ENCODE measurements at regions not wholly inside any gene's neighbourhood (a gene's known extent, or its start where the extent isn't known, plus 50 kb on each side); places are given as distances from the start of the nearest gene placed in this dataset.
"Not testable (repeated sequence)": the region's sequence is repeated elsewhere in the genome, so short reads cannot be mapped to it uniquely, and the experiment has no call there.

DNA sequence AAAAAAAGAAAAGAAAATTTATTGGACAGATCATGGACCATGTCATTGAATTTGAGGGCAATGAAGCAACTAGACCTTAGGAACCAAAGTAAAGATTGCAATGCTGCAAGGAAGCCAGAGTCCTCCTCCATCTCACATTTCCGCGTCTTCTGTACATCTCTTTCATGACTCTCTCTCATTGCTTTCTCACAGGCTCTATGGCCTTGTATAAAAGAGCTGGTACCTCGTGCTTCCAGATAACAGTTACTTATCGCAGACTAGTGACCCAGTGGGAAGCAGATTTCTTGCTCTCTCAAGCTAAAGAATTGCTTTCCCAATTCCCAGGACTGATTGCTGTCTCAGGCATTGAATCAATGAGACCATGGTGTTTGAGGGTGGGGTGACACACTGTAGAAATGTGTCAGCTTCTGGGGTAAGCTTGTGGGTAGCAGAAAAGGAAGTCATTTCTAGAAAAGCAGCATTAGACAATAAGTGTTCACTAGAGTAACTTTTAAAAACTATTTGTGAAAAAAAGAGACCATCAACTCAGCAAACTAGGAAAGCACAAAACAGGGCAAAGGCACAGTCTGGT lies 635.3 kb downstream of the UTRN start:
- H3K27ac Mint-ChIP-seq, result no peak overlapping the region
- H3K27me3 Mint-ChIP-seq (ENCODE audit: low read depth), result peaks cover 1% of the 10 kb centered on the region
- TF ChIP-seq, protein P1, sequence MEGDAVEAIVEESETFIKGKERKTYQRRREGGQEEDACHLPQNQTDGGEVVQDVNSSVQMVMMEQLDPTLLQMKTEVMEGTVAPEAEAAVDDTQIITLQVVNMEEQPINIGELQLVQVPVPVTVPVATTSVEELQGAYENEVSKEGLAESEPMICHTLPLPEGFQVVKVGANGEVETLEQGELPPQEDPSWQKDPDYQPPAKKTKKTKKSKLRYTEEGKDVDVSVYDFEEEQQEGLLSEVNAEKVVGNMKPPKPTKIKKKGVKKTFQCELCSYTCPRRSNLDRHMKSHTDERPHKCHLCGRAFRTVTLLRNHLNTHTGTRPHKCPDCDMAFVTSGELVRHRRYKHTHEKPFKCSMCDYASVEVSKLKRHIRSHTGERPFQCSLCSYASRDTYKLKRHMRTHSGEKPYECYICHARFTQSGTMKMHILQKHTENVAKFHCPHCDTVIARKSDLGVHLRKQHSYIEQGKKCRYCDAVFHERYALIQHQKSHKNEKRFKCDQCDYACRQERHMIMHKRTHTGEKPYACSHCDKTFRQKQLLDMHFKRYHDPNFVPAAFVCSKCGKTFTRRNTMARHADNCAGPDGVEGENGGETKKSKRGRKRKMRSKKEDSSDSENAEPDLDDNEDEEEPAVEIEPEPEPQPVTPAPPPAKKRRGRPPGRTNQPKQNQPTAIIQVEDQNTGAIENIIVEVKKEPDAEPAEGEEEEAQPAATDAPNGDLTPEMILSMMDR (IDR thresholded peaks at IDR 0.05; ENCODE audit: unreplicated experiment), result no peak
- H3K4me1 Mint-ChIP-seq, result no peaks in the 10 kb centered on the region
- no peak overlapping the region for H3K4me3 Mint-ChIP-seq
- DNase-seq (ENCODE audit: low spot score in 2 of 2, unreplicated experiment in 2 of 2), result no peak
- H3K9me3 Mint-ChIP-seq, result peaks cover 10% of the 10 kb centered on the region
- H3K36me3 Mint-ChIP-seq, result no peaks in the 10 kb centered on the region

DNA sequence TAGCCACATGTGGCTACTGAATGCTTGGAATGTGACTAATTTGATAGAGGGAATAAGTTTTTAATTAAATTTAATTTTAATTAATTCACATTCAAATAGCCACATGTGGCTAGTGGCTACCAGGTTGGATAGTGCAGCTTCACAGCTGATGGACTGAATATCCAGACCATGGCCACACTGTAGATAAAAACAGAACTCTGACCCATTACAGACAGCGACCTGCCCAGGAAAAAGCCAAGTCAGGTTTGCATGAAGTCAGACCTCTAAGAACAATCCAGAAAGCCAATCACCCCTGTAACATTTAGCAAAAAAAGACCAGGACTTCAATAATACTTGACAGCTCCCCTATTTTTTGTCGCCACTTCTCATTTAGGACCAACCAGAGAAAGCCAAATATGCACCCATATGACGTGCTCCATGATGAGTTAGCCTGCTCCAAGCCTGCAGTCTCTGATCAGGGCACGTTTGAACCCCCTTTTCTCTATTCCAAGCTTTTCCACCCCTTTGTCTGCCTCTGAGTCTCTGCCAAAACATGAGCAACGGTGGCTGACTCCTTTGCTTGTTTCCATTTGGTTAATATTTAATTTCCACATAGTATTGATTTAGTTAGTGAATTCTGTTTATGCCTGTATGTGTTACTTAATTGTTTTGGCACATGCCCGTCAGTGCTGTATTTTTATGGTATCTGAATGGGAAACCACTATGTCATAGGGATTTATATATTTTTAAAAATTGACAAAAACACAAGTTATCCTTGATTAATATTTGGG lies 636.3 kb downstream of the UTRN start:
- TF ChIP-seq, protein P1 (IDR thresholded peaks at IDR 0.05; ENCODE audit: unreplicated experiment), result no peak
- H3K27me3 Mint-ChIP-seq (ENCODE audit: low read depth), result peaks cover 1% of the 10 kb centered on the region
- no peak overlapping the region for H3K4me3 Mint-ChIP-seq
- no peak for DNase-seq (ENCODE audit: low spot score in 2 of 2, unreplicated experiment in 2 of 2)
- H3K27ac Mint-ChIP-seq, result no peak overlapping the region
- no peaks in the 10 kb centered on the region for H3K36me3 Mint-ChIP-seq
- H3K9me3 Mint-ChIP-seq, result peaks cover 10% of the 10 kb centered on the region
- H3K4me1 Mint-ChIP-seq, result no peaks in the 10 kb centered on the region

DNA sequence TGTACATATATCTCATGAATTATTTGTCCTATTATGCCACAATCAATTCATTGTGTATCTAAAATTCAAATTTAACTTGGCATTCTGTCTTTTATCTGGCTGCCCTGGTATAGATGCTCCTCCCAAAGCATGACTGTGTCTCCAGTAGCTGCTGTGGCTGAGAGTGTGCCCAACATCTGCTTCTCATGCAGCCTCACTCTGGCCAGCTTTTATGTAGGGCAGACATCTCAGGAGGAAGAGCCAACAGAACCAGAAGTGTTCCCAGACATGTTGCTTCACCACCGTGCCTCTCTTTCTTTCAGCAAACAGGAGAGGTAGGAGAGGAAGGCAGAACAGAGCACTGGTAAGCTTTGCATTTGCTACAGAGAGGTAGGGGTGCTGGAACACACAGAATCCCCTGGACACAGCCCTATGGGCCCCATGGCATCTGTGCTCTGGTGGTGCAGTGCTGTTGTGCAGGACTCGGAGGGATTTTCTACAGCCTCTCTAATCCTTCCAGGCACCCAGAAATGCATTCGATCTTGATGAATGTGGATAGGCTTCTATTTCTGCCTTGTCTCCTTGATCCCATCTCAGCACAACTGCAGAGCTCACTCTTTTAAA lies 637.1 kb downstream of the UTRN start:
- no peak overlapping the region for H3K27ac Mint-ChIP-seq
- H3K4me1 Mint-ChIP-seq, result no peaks in the 10 kb centered on the region
- no peak for DNase-seq (ENCODE audit: low spot score in 2 of 2, unreplicated experiment in 2 of 2)
- TF ChIP-seq, protein P1 (IDR thresholded peaks at IDR 0.05; ENCODE audit: unreplicated experiment), result no peak
- peaks cover 10% of the 10 kb centered on the region for H3K9me3 Mint-ChIP-seq
- no peak overlapping the region for H3K4me3 Mint-ChIP-seq
- H3K36me3 Mint-ChIP-seq, result no peaks in the 10 kb centered on the region
- H3K27me3 Mint-ChIP-seq (ENCODE audit: low read depth), result peaks cover 1% of the 10 kb centered on the region

DNA sequence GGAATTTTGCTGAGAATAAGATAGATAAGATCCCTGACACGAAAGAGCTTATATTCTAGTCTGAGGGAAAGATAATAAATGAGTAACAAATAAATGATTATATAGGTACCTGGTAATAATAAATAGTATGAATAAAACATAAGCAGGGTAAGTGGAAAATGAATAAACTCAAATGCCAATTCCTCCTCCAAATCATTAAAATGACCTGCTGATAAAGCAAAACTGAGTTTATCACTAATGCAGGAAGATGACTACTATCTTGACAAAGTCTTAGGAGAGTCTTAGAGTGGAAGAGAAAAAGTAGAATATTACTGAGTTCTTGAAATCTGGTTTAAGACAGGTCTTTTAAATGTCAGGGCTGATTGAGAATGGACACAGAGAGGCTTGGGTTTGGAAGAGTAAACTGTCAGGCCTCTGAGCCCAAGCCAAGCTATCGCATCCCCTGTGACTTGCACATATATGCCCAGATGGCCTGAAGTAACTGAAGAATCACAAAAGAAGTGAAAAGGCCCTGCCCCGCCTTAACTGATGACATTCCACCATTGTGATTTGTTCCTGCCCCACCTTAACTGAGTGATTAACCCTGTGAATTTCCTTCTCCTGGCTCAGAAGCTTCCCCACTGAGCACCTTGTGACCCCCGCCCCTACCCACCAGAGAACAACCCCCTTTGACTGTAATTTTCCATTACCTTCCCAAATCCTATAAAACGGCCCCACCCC lies 637.8 kb downstream of the UTRN start:
- H3K36me3 Mint-ChIP-seq; H3K27ac Mint-ChIP-seq; H3K4me1 Mint-ChIP-seq; H3K9me3 Mint-ChIP-seq; H3K27me3 Mint-ChIP-seq (ENCODE audit: low read depth); DNase-seq (ENCODE audit: low spot score in 2 of 2, unreplicated experiment in 2 of 2); H3K4me3 Mint-ChIP-seq: not testable (repeated sequence)

DNA sequence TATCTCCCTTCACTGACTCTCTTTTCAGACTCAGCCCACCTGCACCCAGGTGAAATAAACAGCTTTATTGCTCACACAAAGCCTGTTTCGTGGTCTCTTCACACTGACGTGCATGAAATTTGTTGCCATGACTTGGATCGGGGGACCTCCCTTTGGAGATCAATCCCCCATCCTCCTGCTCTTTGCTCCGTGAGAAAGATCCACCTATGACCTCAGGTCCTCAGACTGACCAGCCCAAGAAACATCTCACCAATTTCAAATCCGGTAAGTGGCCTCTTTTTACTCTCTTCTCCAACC lies 638.3 kb downstream of the UTRN start:
- not testable (repeated sequence) for H3K27ac Mint-ChIP-seq; H3K36me3 Mint-ChIP-seq; H3K27me3 Mint-ChIP-seq (ENCODE audit: low read depth); DNase-seq (ENCODE audit: low spot score in 2 of 2, unreplicated experiment in 2 of 2); H3K9me3 Mint-ChIP-seq; H3K4me3 Mint-ChIP-seq; H3K4me1 Mint-ChIP-seq

DNA sequence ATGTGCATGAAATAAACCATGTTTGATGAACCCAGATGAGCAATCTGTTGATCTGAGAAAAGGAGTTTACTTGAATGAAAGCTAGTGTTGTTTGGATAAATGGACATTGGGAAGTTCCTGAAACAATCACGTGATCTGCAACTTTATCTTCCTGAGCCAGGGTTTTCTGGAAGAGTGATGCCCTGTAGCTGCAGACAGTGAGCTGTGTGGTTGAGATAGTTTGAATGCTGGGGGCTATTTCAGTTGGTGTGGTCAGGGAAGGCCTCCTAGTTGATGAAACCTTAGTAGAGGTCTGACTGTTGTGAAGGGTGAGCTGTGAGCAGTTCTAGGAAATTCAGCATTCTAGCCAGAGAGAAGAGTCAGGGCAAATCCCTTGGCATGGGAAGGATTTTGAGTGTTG lies 643.7 kb downstream of the UTRN start:
- TF ChIP-seq, protein P1 (IDR thresholded peaks at IDR 0.05; ENCODE audit: unreplicated experiment), result no peak
- peaks cover 12% of the 10 kb centered on the region for H3K9me3 Mint-ChIP-seq
- H3K36me3 Mint-ChIP-seq, result no peaks in the 10 kb centered on the region
- no peak overlapping the region for H3K27ac Mint-ChIP-seq
- no peaks in the 10 kb centered on the region for H3K4me1 Mint-ChIP-seq
- no peak overlapping the region for H3K4me3 Mint-ChIP-seq
- no peaks in the 10 kb centered on the region for H3K27me3 Mint-ChIP-seq (ENCODE audit: low read depth)
- DNase-seq (ENCODE audit: low spot score in 2 of 2, unreplicated experiment in 2 of 2), result no peak
